Stomach (tissue), 4 donors: ENCODE measurements at regions not wholly inside any gene's neighbourhood (a gene's known extent, or its start where the extent isn't known, plus 50 kb on each side); places are given as distances from the start of the nearest gene placed in this dataset.

Experiments used
- POLR2A ChIP-seq, 4 donors: fragments of 450-650 bp; IDR thresholded peaks; one replicate each; pipeline ENCODE4 v1.6.1; 2016; ENCODE audit warnings: antibody characterized with exemption in 4 of 4, control low read depth in 2 of 4, mild to moderate bottlenecking in 1 of 4, moderate library complexity in 1 of 4
- POLR2AphosphoS5 ChIP-seq, 3 donors: sonication (generic); formaldehyde crosslinking; IDR thresholded peaks; one replicate each; pipeline ENCODE4 v1.6.1; 2016; ENCODE audit warnings: antibody characterized with exemption in 3 of 3

- TF ChIP-seq POLR2AphosphoS5 (IDR thresholded peaks at IDR 0.05) (no peak), POLR2A (IDR thresholded peaks at IDR 0.05) (no peak)
These were observed 269.2 kb upstream of the DDX53 start for GRCh38 chrX:22730542-22730941.
